HCT116 (cell line): ENCODE measurements at regions not wholly inside any gene's neighbourhood (a gene's known extent, or its start where the extent isn't known, plus 50 kb on each side); places are given as distances from the start of the nearest gene placed in this dataset.

Experiments used
- ATAC-seq: fragments of 200-7000 bp; cut with Tn5 transposase; 2 replicates; pipeline ENCODE4 v1.9.1; 2020; ENCODE audit warnings: mild to moderate bottlenecking, moderate library complexity
- BruUV-seq: library from RNA; stranded (reverse); fragments of 400-500 nt; replicated peaks from 2 replicates; lab custom pipeline; 2021; lab: Mats Ljungman, UMichigan
- CTCF ChIA-PET: fragments of 300-600 bp; sonication (Branson Sonifier 250); formaldehyde crosslinking; loops from one replicate; lab custom pipeline; 2021; ENCODE audit warnings: antibody characterized with exemption; lab: Charles Lee
- POLR2A ChIA-PET: fragments of 300-600, 350-600 bp; sonication (Branson Sonifier 250); formaldehyde crosslinking; loops from one replicate; lab custom pipeline; 2021; ENCODE audit warnings: antibody characterized with exemption; lab: Charles Lee
- RAD21 ChIA-PET, 2 experiments: fragments of 300-600 bp; sonication (Branson Sonifier 250); formaldehyde crosslinking; loops; one replicate each; lab custom pipeline; 2023; ENCODE audit warnings: low total read pairs in 2 of 2; ENCODE audit not compliant: uncharacterized antibody in 2 of 2, unreplicated experiment in 2 of 2, low non-redundant PET in 1 of 2; lab: Charles Lee
- DNase-seq: peaks from one replicate; pipeline ENCODE4 v3.0.0-alpha.2; 2010; ENCODE audit warnings: low read depth, low spot score
- H2AFZ ChIP-seq: fragments of 200-600 bp; shearing (Covaris generic), sonication (generic); 2 replicates; pipeline ENCODE4 v1.6.1; 2017; ENCODE audit warnings: low read depth, mixed run types, mixed read lengths, antibody characterized with exemption, low read length; ENCODE audit not compliant: poor library complexity, severe bottlenecking
- H3K27ac ChIP-seq: 2 replicates; pipeline ENCODE4 v1.5.1; 2012; ENCODE audit warnings: low read depth, low read length
- H3K27me3 ChIP-seq: fragments of 200-600 bp; sonication (generic); 2 replicates; pipeline ENCODE4 v1.6.1; 2016; ENCODE audit warnings: mixed run types, low read length, mixed read lengths; ENCODE audit not compliant: insufficient read depth
- H3K36me3 ChIP-seq, 2 experiments: fragments of 200-500 bp in 1 of 2; fragments of 200-600 bp in 1 of 2; sonication (Bioruptor generic) in 1 of 2; sonication (generic) in 1 of 2; 2 replicates each; pipeline versions ENCODE4 v1.5.1 to v1.6.1; 2014 to 2016; ENCODE audit warnings: low read length in 2 of 2, inconsistent platforms in 1 of 2, mixed read lengths in 1 of 2, mixed run types in 1 of 2; ENCODE audit not compliant: insufficient read depth in 2 of 2, control insufficient read depth in 1 of 2
- H3K4me1 ChIP-seq, 2 experiments: fragments of 200-600 bp in 1 of 2; sonication (generic) in 1 of 2; 2 replicates each; pipeline versions ENCODE4 v1.5.1 to v1.6.1; 2012 to 2017; ENCODE audit warnings: low read length in 2 of 2, inconsistent platforms in 1 of 2, mild to moderate bottlenecking in 1 of 2, mixed read lengths in 1 of 2, mixed run types in 1 of 2, moderate library complexity in 1 of 2; ENCODE audit not compliant: insufficient read depth in 2 of 2, control insufficient read depth in 1 of 2
- H3K4me2 ChIP-seq: fragments of 200-600 bp; sonication (generic); 2 replicates; pipeline ENCODE4 v1.6.1; 2017; ENCODE audit warnings: mixed run types, low read length, mixed read lengths
- H3K4me3 ChIP-seq, 2 experiments: fragments of 200-600 bp in 1 of 2; sonication (generic) in 1 of 2; replicated peaks in 1 of 2; 2 replicates each; pipeline ENCODE4 v1.5.1; 2011 to 2016; ENCODE audit warnings: low read length in 2 of 2, control low read depth in 1 of 2, low read depth in 1 of 2, mild to moderate bottlenecking in 1 of 2, mixed read lengths in 1 of 2, mixed run types in 1 of 2
- H3K79me2 ChIP-seq: fragments of 200-600 bp; sonication (generic); 2 replicates; pipeline ENCODE4 v1.6.1; 2017; ENCODE audit warnings: mild to moderate bottlenecking, mixed run types, low read length, moderate library complexity, mixed read lengths; ENCODE audit not compliant: insufficient read depth
- H3K9ac ChIP-seq: fragments of 200-600 bp; sonication (generic); 2 replicates; pipeline ENCODE4 v1.6.1; 2016; ENCODE audit warnings: low read length, mixed read lengths
- H3K9me2 ChIP-seq: fragments of 200-600 bp; sonication (generic), shearing (Covaris generic); 2 replicates; pipeline ENCODE4 v1.6.1; 2017; ENCODE audit warnings: mixed run types, mild to moderate bottlenecking, moderate library complexity; ENCODE audit not compliant: insufficient read depth
- H3K9me3 ChIP-seq, 2 experiments: fragments of 200-500 bp in 1 of 2; fragments of 200-600 bp in 1 of 2; sonication (Bioruptor generic) in 1 of 2; sonication (generic) in 1 of 2; 2 replicates each; pipeline ENCODE4 v1.6.1; 2014 to 2017; ENCODE audit warnings: low read length in 2 of 2, mixed read lengths in 2 of 2, inconsistent platforms in 1 of 2, low read depth in 1 of 2, mild to moderate bottlenecking in 1 of 2, mixed run types in 1 of 2, moderate library complexity in 1 of 2; ENCODE audit not compliant: control insufficient read depth in 1 of 2, insufficient read depth in 1 of 2
- H4K20me1 ChIP-seq: fragments of 200-600 bp; sonication (generic), shearing (Covaris generic); 2 replicates; pipeline ENCODE4 v1.6.1; 2017; ENCODE audit warnings: mixed run types, mild to moderate bottlenecking, moderate library complexity; ENCODE audit not compliant: insufficient read depth
- CBX3 ChIP-seq: IDR thresholded peaks from 2 replicates; pipeline ENCODE4 v1.6.1; 2012; ENCODE audit warnings: low read depth
- CEBPB ChIP-seq: IDR thresholded peaks from 2 replicates; pipeline ENCODE4 v1.6.1; 2012; ENCODE audit warnings: low read depth
- EGR1 ChIP-seq: IDR thresholded peaks from 2 replicates; pipeline ENCODE4 v1.6.1; 2012; ENCODE audit warnings: low read depth
- ELF1 ChIP-seq: IDR thresholded peaks from 2 replicates; pipeline ENCODE4 v1.6.1; 2012; ENCODE audit warnings: low read depth, borderline replicate concordance
- EZH2 ChIP-seq: fragments of 200-600 bp; sonication (generic); IDR thresholded peaks from 2 replicates; pipeline ENCODE4 v1.6.1; 2017; ENCODE audit warnings: antibody characterized with exemption, mixed run types
- JUND ChIP-seq: IDR thresholded peaks from 2 replicates; pipeline ENCODE4 v1.6.1; 2012
- POLR2A ChIP-seq: IDR thresholded peaks from 2 replicates; pipeline ENCODE4 v1.7.0; 2011; ENCODE audit warnings: borderline replicate concordance; ENCODE audit not compliant: insufficient read depth, insufficient read length; ENCODE audit errors: extremely low read depth
- RAD21 ChIP-seq: IDR thresholded peaks from 2 replicates; pipeline ENCODE4 v1.6.1; 2012; ENCODE audit warnings: low read depth, mild to moderate bottlenecking
- SIN3A ChIP-seq: IDR thresholded peaks from 2 replicates; pipeline ENCODE4 v1.6.1; 2012; ENCODE audit warnings: low read depth
- SP1 ChIP-seq: IDR thresholded peaks from 2 replicates; pipeline ENCODE4 v1.6.1; 2012; ENCODE audit warnings: low read depth
- SRF ChIP-seq: IDR thresholded peaks from 2 replicates; pipeline ENCODE4 v1.6.1; 2012; ENCODE audit warnings: low read depth
- TCF7L2 ChIP-seq: IDR thresholded peaks from 2 replicates; pipeline ENCODE4 v1.7.0; 2011; ENCODE audit warnings: borderline replicate concordance, inconsistent platforms; ENCODE audit not compliant: insufficient read depth, insufficient read length; ENCODE audit errors: extremely low read depth
- ZFX ChIP-seq: fragments of 450-650 bp; IDR thresholded peaks from 2 replicates; pipeline ENCODE4 v1.6.1; 2017
- intact Hi-C: fragments of 100-400 bp; cut with micrococcal nuclease; formaldehyde crosslinking; loops from 2 replicates; pipeline ENCODE4 v1.10.0; 2022
- TF ChIP-seq, protein P1 (sequence below): IDR thresholded peaks from 2 replicates; pipeline ENCODE4 v1.6.1; 2012
- TF ChIP-seq, protein P2 (sequence below): IDR thresholded peaks from 2 replicates; pipeline ENCODE4 v1.6.1; 2012
- TF ChIP-seq, protein P3 (sequence below): IDR thresholded peaks from 2 replicates; pipeline ENCODE4 v1.6.1; 2012; ENCODE audit warnings: low read depth
- TF ChIP-seq, protein P4 (sequence below), 3 experiments: fragments of 200-600 bp in 1 of 3; sonication (generic) in 1 of 3; IDR thresholded peaks in 2 of 3; conservative IDR thresholded peaks in 1 of 3; 2 replicates each; pipeline ENCODE4 v1.5.1; 2012 to 2017; ENCODE audit warnings: low read depth in 2 of 3, low read length in 2 of 3, antibody characterized with exemption in 1 of 3, borderline replicate concordance in 1 of 3, control low read depth in 1 of 3, mild to moderate bottlenecking in 1 of 3, mixed read lengths in 1 of 3, mixed run types in 1 of 3, moderate library complexity in 1 of 3; ENCODE audit not compliant: insufficient read depth in 1 of 3

DNA sequence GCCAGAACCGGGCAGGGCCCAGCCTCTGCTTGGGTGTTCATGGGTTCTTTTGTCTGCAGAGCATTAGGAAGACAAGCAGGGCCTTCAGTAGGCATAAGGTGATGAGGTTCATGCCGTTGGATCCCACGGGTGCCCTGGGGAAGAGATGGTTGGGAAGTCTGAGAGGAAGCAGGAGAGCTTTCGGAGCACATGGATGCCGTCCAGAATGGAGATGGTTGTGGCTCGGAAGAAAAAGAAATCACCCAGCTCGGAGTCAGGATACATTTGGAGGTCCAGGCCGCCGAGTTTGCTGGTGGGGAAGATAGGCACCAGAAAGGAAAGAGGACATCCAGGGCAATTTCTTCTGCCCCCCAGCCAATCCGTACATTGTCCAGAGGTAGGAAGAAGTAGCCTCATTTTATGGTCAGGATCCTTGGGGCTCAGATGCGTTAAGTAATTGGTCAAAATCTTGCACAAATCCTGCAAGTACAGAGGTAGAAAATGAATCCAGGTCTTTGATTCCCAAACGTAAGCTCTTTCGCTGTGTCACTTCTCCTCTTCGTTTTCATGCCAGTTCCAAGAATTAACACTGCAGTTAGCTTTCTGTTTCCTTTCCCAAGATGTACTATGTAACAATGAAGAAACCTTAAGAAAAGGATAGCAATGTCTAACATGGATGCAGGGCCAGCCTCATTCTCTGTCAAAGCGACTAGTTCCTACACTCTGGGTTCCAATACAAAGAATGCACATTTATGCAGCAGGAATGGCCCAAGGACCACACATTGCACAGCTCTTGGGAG lies 147.8 kb upstream of the KLF6 start:
- ATAC-seq (no peak), DNase-seq (no peak)
- Histone ChIP-seq H3K27ac (no peak overlapping the region), H2AFZ (no peak overlapping the region), H3K4me2 (no peak overlapping the region), H3K9me2 (no peaks in the 10 kb centered on the region), H3K4me3 (no peak overlapping the region), H3K9ac (no peak overlapping the region), H3K27me3 (no peaks in the 10 kb centered on the region), H3K4me1 (no peaks in the 10 kb centered on the region), H3K9me3 (no peaks in the 10 kb centered on the region), H3K79me2 (no peaks in the 10 kb centered on the region), H4K20me1 (no peaks in the 10 kb centered on the region), H3K36me3 (no peaks in the 10 kb centered on the region)
- intact Hi-C loops = no loop called here
- RAD21 ChIA-PET = no interaction called here
- POLR2A ChIA-PET = no interaction called here
- BruUV-seq = no TSS peak
- CTCF ChIA-PET = no interaction called here
- no peak for TF ChIP-seq SRF

DNA sequence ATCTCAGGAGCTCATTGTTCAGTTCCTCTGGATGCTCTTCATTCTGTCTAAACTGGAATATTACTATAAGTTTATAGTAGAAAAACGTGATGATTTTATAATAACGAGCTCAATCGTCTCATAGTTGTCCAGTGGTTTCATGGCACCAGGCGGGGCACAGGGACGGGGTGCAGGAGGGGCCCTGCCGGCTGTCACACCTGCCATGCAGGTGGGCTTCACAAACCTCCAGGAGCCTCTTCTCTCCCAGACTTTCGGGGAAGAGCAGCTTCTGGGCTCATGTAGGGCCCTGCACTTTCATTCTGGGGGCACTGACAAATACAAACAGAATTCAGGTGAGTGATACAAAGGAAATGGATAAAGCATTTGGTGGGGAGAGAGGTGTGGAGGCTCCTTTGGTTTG lies 146.9 kb upstream of the KLF6 start:
- Histone ChIP-seq H3K79me2 (no peaks in the 10 kb centered on the region), H4K20me1 (no peaks in the 10 kb centered on the region), H3K9ac (no peak overlapping the region), H3K27ac (no peak overlapping the region), H3K36me3 (no peaks in the 10 kb centered on the region), H3K4me1 (no peaks in the 10 kb centered on the region), H2AFZ (no peak overlapping the region), H3K27me3 (no peaks in the 10 kb centered on the region), H3K9me3 (no peaks in the 10 kb centered on the region), H3K4me2 (no peak overlapping the region), H3K4me3 (no peak overlapping the region), H3K9me2 (no peaks in the 10 kb centered on the region)
- ATAC-seq = no peak
- POLR2A ChIA-PET = no interaction called here
- CTCF ChIA-PET = no interaction called here
- BruUV-seq = no TSS peak
- no peak for DNase-seq
- RAD21 ChIA-PET = no interaction called here
- intact Hi-C loops = no loop called here
- TF ChIP-seq JUND (no peak), SP1 (no peak), ELF1 (no peak), POLR2A (no peak), SRF (no peak), CBX3 (no peak), EGR1 (no peak), RAD21 (no peak), ZFX (no peak), SIN3A (no peak), EZH2 (no peak), TCF7L2 (no peak), CEBPB (no peak)
- TF ChIP-seq, protein P1, sequence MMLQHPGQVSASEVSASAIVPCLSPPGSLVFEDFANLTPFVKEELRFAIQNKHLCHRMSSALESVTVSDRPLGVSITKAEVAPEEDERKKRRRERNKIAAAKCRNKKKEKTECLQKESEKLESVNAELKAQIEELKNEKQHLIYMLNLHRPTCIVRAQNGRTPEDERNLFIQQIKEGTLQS = no peak
- TF ChIP-seq, protein P2, sequence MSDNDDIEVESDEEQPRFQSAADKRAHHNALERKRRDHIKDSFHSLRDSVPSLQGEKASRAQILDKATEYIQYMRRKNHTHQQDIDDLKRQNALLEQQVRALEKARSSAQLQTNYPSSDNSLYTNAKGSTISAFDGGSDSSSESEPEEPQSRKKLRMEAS = no peak
- TF ChIP-seq, protein P3, sequence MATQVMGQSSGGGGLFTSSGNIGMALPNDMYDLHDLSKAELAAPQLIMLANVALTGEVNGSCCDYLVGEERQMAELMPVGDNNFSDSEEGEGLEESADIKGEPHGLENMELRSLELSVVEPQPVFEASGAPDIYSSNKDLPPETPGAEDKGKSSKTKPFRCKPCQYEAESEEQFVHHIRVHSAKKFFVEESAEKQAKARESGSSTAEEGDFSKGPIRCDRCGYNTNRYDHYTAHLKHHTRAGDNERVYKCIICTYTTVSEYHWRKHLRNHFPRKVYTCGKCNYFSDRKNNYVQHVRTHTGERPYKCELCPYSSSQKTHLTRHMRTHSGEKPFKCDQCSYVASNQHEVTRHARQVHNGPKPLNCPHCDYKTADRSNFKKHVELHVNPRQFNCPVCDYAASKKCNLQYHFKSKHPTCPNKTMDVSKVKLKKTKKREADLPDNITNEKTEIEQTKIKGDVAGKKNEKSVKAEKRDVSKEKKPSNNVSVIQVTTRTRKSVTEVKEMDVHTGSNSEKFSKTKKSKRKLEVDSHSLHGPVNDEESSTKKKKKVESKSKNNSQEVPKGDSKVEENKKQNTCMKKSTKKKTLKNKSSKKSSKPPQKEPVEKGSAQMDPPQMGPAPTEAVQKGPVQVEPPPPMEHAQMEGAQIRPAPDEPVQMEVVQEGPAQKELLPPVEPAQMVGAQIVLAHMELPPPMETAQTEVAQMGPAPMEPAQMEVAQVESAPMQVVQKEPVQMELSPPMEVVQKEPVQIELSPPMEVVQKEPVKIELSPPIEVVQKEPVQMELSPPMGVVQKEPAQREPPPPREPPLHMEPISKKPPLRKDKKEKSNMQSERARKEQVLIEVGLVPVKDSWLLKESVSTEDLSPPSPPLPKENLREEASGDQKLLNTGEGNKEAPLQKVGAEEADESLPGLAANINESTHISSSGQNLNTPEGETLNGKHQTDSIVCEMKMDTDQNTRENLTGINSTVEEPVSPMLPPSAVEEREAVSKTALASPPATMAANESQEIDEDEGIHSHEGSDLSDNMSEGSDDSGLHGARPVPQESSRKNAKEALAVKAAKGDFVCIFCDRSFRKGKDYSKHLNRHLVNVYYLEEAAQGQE = no peak
- TF ChIP-seq, protein P4, sequence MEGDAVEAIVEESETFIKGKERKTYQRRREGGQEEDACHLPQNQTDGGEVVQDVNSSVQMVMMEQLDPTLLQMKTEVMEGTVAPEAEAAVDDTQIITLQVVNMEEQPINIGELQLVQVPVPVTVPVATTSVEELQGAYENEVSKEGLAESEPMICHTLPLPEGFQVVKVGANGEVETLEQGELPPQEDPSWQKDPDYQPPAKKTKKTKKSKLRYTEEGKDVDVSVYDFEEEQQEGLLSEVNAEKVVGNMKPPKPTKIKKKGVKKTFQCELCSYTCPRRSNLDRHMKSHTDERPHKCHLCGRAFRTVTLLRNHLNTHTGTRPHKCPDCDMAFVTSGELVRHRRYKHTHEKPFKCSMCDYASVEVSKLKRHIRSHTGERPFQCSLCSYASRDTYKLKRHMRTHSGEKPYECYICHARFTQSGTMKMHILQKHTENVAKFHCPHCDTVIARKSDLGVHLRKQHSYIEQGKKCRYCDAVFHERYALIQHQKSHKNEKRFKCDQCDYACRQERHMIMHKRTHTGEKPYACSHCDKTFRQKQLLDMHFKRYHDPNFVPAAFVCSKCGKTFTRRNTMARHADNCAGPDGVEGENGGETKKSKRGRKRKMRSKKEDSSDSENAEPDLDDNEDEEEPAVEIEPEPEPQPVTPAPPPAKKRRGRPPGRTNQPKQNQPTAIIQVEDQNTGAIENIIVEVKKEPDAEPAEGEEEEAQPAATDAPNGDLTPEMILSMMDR (IDR thresholded peaks at IDR 0.05 in 2 of 3, conservative IDR thresholded peaks at IDR 0.05 in 1 of 3; ENCODE audit: borderline replicate concordance in 1 of 3, insufficient read depth in 1 of 3, low read depth in 2 of 3, low read length in 2 of 3) = no peak
